Karpas-422 (cell line): ENCODE measurements at regions not wholly inside any gene's neighbourhood (a gene's known extent, or its start where the extent isn't known, plus 50 kb on each side); places are given as distances from the start of the nearest gene placed in this dataset.
"Not testable (repeated sequence)": the region's sequence is repeated elsewhere in the genome, so short reads cannot be mapped to it uniquely, and the experiment has no call there.

Source experiments
- DNase-seq: peaks from one replicate; pipeline ENCODE4 v3.0.0-alpha.2; 2015
- H2AFZ ChIP-seq: fragments of 200-600 bp; sonication (generic); 2 replicates; pipeline ENCODE4 v1.6.1; 2014; ENCODE audit warnings: antibody characterized with exemption, low read length, mixed read lengths
- H3K27ac ChIP-seq: fragments of 200-600 bp; sonication (generic); 2 replicates; pipeline ENCODE4 v1.5.1; 2014; ENCODE audit warnings: mild to moderate bottlenecking, low read length, moderate library complexity
- H3K27me3 ChIP-seq: fragments of 200-600 bp; sonication (generic); 2 replicates; pipeline ENCODE4 v1.6.1; 2014; ENCODE audit warnings: low read length, mixed read lengths
- H3K36me3 ChIP-seq: fragments of 200-600 bp; sonication (generic); 2 replicates; pipeline ENCODE4 v1.6.1; 2014; ENCODE audit warnings: low read length, mixed read lengths; ENCODE audit not compliant: insufficient read depth
- H3K4me1 ChIP-seq: fragments of 200-600 bp; sonication (generic); 2 replicates; pipeline ENCODE4 v1.6.1; 2014; ENCODE audit warnings: mild to moderate bottlenecking, low read length, mixed read lengths
- H3K4me2 ChIP-seq: fragments of 200-600 bp; sonication (generic); 2 replicates; pipeline ENCODE4 v1.6.1; 2014; ENCODE audit warnings: low read length, low read depth, mild to moderate bottlenecking; ENCODE audit not compliant: poor library complexity, severe bottlenecking
- H3K4me3 ChIP-seq: fragments of 200-600 bp; sonication (generic); 2 replicates; pipeline ENCODE4 v1.5.1; 2014; ENCODE audit warnings: mild to moderate bottlenecking, antibody characterized with exemption, low read length, mixed read lengths
- H3K79me2 ChIP-seq: fragments of 200-600 bp; sonication (generic); 2 replicates; pipeline ENCODE4 v1.6.1; 2014; ENCODE audit warnings: mild to moderate bottlenecking, low read length, mixed read lengths
- H3K9ac ChIP-seq: fragments of 200-600 bp; sonication (generic); 2 replicates; pipeline ENCODE4 v1.6.0; 2014; ENCODE audit warnings: low read length
- H3K9me2 ChIP-seq: fragments of 200-600 bp; sonication (generic), shearing (Covaris generic); replicated peaks from 2 replicates; pipeline ENCODE4 v1.6.0; 2014; ENCODE audit warnings: mild to moderate bottlenecking, low read length, moderate library complexity; ENCODE audit not compliant: insufficient read depth
- H3K9me3 ChIP-seq: fragments of 300-700, 200-600 bp; sonication (generic); 2 replicates; pipeline ENCODE4 v1.6.1; 2014; ENCODE audit warnings: low read length, mixed read lengths
- H4K20me1 ChIP-seq: fragments of 200-600 bp; sonication (generic); 2 replicates; pipeline ENCODE4 v1.6.1; 2014; ENCODE audit warnings: mild to moderate bottlenecking, antibody characterized with exemption, low read length, low read depth; ENCODE audit not compliant: insufficient read depth

- not testable (repeated sequence) for DNase-seq, H4K20me1 ChIP-seq, H3K79me2 ChIP-seq, H3K36me3 ChIP-seq, H3K4me2 ChIP-seq, H3K4me3 ChIP-seq, H3K4me1 ChIP-seq, H3K9ac ChIP-seq, H3K9me3 ChIP-seq, H3K9me2 ChIP-seq, H3K27me3 ChIP-seq, H2AFZ ChIP-seq, H3K27ac ChIP-seq
These were observed 775.8 kb downstream of the IGSF11 start for GRCh38 chr3:118258850-118259249.

GRCh38 chr3:118262800-118263402 lies 771.7 kb downstream of the IGSF11 start:
- Histone ChIP-seq H3K9me3 (0 out of 2 replicates have a peak, but pooled peaks cover 3% of the 10 kb centered on the region), H3K79me2 (no peaks in the 10 kb centered on the region), H3K9me2 (no peaks in the 10 kb centered on the region), H3K9ac (no peak overlapping the region), H4K20me1 (no peaks in the 10 kb centered on the region), H3K4me1 (no peaks in the 10 kb centered on the region), H2AFZ (no peak overlapping the region), H3K27me3 (no peaks in the 10 kb centered on the region), H3K4me3 (no peak overlapping the region), H3K36me3 (peaks cover 8% of the 10 kb centered on the region; the same call in 1 of the 2 replicates), H3K27ac (no peak overlapping the region), H3K4me2 (no peak overlapping the region)
- DNase-seq: no peak

DNA sequence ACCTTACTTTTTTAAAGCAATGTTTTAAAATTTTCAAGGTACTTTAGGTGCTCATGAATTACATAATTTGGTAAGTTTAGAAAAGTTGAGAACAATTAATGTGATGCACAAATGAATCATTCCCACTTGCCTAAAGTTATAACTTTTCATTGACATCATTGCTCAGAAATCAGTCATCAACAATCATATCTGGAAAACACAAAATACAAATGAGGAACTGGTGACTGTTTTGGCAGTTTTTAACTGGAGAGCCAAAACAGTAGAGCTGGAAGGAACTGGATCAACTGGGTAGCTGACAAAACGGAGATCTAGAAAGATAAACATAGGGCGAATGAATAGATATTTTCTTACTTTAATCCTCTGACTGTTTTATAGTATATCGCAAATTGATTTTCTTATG lies 767.1 kb downstream of the IGSF11 start:
- Histone ChIP-seq H2AFZ (no peak overlapping the region), H4K20me1 (no peaks in the 10 kb centered on the region), H3K36me3 (peaks cover 8% of the 10 kb centered on the region; the same call in 1 of the 2 replicates), H3K27me3 (no peaks in the 10 kb centered on the region), H3K4me1 (no peaks in the 10 kb centered on the region), H3K4me3 (no peak overlapping the region), H3K9ac (no peak overlapping the region), H3K27ac (no peak overlapping the region), H3K9me3 (0 out of 2 replicates have a peak, but pooled peaks cover 3% of the 10 kb centered on the region), H3K9me2 (no peaks in the 10 kb centered on the region), H3K79me2 (no peaks in the 10 kb centered on the region), H3K4me2 (no peak overlapping the region)
- DNase-seq: no peak

GRCh38 chr3:118269537-118270125 lies 765.0 kb downstream of the IGSF11 start:
- no peak overlapping the region for H3K27ac ChIP-seq
- peaks cover 8% of the 10 kb centered on the region; the same call in 1 of the 2 replicates for H3K36me3 ChIP-seq
- no peak overlapping the region for H3K4me3 ChIP-seq
- no peak overlapping the region for H3K9ac ChIP-seq
- no peak overlapping the region for H2AFZ ChIP-seq
- 0 out of 2 replicates have a peak, but pooled peaks cover 3% of the 10 kb centered on the region for H3K9me3 ChIP-seq
- no peaks in the 10 kb centered on the region for H4K20me1 ChIP-seq
- no peak for DNase-seq
- no peaks in the 10 kb centered on the region for H3K9me2 ChIP-seq
- no peak overlapping the region for H3K4me2 ChIP-seq
- H3K27me3 ChIP-seq: no peaks in the 10 kb centered on the region
- no peaks in the 10 kb centered on the region for H3K4me1 ChIP-seq
- no peaks in the 10 kb centered on the region for H3K79me2 ChIP-seq

GRCh38 chr3:118272991-118273390 lies 761.7 kb downstream of the IGSF11 start:
- no peaks in the 10 kb centered on the region for H3K36me3 ChIP-seq
- H3K4me2 ChIP-seq: no peak overlapping the region
- no peaks in the 10 kb centered on the region for H4K20me1 ChIP-seq
- no peak for DNase-seq
- H3K4me1 ChIP-seq: no peaks in the 10 kb centered on the region
- H3K9me3 ChIP-seq: no peaks in the 10 kb centered on the region
- no peak overlapping the region for H3K9ac ChIP-seq
- no peaks in the 10 kb centered on the region for H3K79me2 ChIP-seq
- H3K4me3 ChIP-seq: no peak overlapping the region
- H3K27me3 ChIP-seq: no peaks in the 10 kb centered on the region
- no peak overlapping the region for H3K27ac ChIP-seq
- H2AFZ ChIP-seq: no peak overlapping the region
- no peaks in the 10 kb centered on the region for H3K9me2 ChIP-seq

DNA sequence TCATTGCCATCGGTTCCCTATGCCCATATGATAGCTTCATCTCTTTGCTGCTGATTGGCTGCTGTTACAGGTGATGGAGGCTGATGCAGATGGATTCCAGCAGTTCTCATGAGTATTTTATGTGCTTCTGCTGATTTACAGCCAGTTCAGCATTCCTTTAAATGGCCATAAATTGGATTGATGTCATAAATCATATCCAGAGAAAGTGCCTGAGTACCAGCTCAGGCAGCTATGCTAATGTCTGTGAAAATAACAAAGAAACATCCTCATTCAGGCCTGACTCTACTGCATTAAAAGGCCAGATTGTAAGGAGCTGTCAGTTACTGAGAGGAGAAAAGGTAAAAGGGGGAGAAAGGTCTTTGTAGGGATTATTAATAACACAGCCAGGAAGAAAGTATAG lies 756.8 kb downstream of the IGSF11 start:
- Histone ChIP-seq H3K4me3 (no peak overlapping the region), H3K79me2 (no peaks in the 10 kb centered on the region), H3K27me3 (no peaks in the 10 kb centered on the region), H4K20me1 (no peaks in the 10 kb centered on the region), H3K36me3 (no peaks in the 10 kb centered on the region), H3K9ac (no peak overlapping the region), H2AFZ (no peak overlapping the region), H3K9me3 (no peaks in the 10 kb centered on the region), H3K27ac (no peak overlapping the region), H3K4me2 (no peak overlapping the region), H3K9me2 (no peaks in the 10 kb centered on the region), H3K4me1 (no peaks in the 10 kb centered on the region)
- no peak for DNase-seq

- Histone ChIP-seq H3K9ac (no peak overlapping the region), H3K27me3 (no peaks in the 10 kb centered on the region), H3K36me3 (no peaks in the 10 kb centered on the region), H3K4me1 (no peaks in the 10 kb centered on the region), H2AFZ (no peak overlapping the region), H3K4me3 (no peak overlapping the region), H4K20me1 (no peaks in the 10 kb centered on the region), H3K9me3 (no peaks in the 10 kb centered on the region), H3K27ac (no peak overlapping the region), H3K79me2 (no peaks in the 10 kb centered on the region), H3K9me2 (no peaks in the 10 kb centered on the region), H3K4me2 (no peak overlapping the region)
- DNase-seq: no peak
These were observed 741.8 kb downstream of the IGSF11 start for GRCh38 chr3:118292841-118293240.

GRCh38 chr3:118298133-118298532 lies 736.5 kb downstream of the IGSF11 start:
- H3K4me2 ChIP-seq: no peak overlapping the region
- DNase-seq: no peak
- no peaks in the 10 kb centered on the region for H3K27me3 ChIP-seq
- H3K4me3 ChIP-seq: no peak overlapping the region
- H4K20me1 ChIP-seq: no peaks in the 10 kb centered on the region
- no peaks in the 10 kb centered on the region for H3K4me1 ChIP-seq
- H2AFZ ChIP-seq: no peak overlapping the region
- H3K9me3 ChIP-seq: no peaks in the 10 kb centered on the region
- H3K79me2 ChIP-seq: no peaks in the 10 kb centered on the region
- H3K9ac ChIP-seq: no peak overlapping the region
- H3K27ac ChIP-seq: no peak overlapping the region
- no peaks in the 10 kb centered on the region for H3K9me2 ChIP-seq
- no peaks in the 10 kb centered on the region for H3K36me3 ChIP-seq
